GM21529 (cell line): ENCODE measurements at regions not wholly inside any gene's neighbourhood (a gene's known extent, or its start where the extent isn't known, plus 50 kb on each side); places are given as distances from the start of the nearest gene placed in this dataset.

Source experiments
- ATAC-seq: cut with Tn5 transposase; IDR thresholded peaks from one replicate; pipeline ENCODE4 v1.9.1; 2021; ENCODE audit not compliant: unreplicated experiment

- ATAC-seq: no peak
Measured at GRCh38 chr4:15270201-15270600, 157.6 kb upstream of the C1QTNF7 start.

DNA sequence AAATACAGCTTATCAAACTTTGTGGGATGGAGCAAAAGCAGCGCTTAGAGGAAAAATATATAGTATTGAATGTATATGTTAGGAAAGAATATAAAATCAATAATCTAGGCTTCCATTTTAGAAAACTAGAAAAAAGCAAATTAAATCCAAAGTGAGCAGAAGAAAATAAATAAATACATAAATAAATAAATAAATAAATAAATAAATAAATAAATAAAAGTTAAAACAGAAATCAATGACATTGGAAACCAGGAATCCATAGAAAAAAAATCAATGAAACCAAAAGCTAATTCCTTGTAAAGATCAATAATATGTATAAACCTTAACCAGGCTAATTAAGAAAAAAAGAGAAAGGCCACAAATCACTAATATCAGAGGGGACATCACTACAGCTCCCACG is 141.8 kb upstream of the C1QTNF7 start:
- ATAC-seq: no peak

- ATAC-seq: no peak
Measured at GRCh38 chr4:15291122-15291521, 136.7 kb upstream of the C1QTNF7 start.

GRCh38 chr4:15293711-15294110 is 134.1 kb upstream of the C1QTNF7 start:
- ATAC-seq: no peak

- no peak for ATAC-seq
Measured at GRCh38 chr4:15294202-15294601, 133.6 kb upstream of the C1QTNF7 start.

DNA sequence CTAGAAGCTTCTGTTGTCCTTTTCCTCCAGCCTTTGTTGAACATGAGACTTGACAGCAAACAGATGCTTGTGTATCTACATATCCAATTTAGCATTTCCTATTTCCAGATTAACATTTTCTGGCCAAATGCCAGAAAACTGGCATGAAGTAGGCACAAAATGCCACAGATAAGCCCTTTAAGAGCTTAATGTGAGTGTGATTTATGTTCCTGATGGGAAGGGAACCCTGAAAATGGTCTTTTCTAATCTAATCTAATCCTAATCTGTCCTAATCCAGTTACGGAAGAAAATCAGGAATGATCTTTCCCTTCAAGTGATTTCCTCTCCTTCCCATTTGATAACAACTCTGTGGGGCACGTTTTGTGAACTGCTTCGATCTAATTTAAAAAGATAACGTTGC is 133.0 kb upstream of the C1QTNF7 start:
- no peak for ATAC-seq

DNA sequence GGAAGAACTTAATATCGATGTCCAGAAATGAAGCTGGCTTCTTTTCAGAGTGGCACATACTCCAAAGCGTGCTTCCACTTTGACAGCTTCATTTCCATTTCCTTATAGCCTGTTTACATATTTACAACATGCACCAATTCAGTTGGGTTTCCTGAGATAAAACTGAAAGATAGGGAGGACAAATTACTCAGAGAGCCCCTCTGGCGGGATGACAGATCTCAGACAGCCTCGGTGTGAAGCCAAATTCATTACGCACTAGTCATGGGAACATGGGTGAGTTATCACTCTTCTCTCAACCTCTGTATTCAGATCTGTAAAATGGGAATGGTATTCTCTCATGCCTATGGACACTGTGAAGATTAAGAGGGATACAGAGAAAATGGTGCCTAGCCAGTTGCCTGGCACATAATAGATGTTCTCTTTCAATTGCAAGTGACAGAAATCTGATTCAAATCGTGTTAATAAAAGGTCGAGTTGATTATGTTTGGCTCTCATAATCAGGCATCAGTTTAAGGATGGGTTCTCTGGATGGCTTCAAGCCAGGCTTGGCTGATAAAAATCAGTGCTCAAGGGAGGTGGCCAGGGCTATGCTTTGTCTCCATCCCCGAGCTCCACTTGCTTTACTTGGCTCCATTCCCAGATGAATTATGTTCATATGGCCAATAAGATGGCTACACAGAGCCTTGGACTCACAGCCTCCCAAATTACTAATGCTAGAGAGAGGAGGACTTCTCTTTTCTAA is 132.2 kb upstream of the C1QTNF7 start:
- ATAC-seq: no peak

GRCh38 chr4:15297344-15297743 is 130.5 kb upstream of the C1QTNF7 start:
- no peak for ATAC-seq

DNA sequence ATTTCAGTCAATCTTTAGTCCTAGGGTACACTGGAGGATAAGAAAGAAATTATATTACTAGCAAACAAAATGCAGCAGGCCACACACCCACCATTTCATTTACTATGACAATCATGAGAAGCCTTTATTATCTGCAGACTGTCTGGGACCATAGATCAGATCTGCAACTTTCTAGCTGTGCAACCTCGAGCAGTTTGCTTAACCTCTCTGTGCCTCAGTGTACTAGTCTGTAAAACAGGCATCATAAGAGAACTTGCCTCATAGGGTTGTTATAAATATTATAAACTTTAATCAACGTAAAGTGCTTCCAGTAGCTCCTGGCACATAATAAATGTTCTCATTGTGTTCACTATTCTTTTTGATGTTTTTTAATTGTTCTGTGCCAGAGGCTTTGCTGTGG is 128.2 kb upstream of the C1QTNF7 start:
- no peak for ATAC-seq

- ATAC-seq: no peak
Measured at GRCh38 chr4:15303052-15303641, 124.7 kb upstream of the C1QTNF7 start.

DNA sequence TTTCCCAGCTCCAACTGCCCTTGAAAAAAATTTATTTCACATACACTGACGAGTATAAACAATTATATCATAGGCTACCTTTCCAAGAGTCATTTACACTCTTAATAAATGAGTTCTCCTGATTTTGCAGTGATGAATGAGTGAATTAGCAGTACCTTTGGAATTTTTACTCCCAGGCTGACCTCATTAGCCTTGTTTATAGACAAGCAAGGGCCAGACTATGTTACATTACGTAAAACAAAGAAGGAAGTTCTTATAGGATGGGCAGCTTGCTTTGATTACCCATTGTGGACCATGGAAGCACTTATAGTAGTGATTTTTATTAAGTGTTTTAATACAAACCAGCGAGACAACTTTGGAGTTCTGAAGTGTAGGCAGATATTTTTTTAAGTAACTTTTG is 112.9 kb upstream of the C1QTNF7 start:
- ATAC-seq: no peak

GRCh38 chr4:15317246-15317645 is 110.6 kb upstream of the C1QTNF7 start:
- no peak for ATAC-seq

DNA sequence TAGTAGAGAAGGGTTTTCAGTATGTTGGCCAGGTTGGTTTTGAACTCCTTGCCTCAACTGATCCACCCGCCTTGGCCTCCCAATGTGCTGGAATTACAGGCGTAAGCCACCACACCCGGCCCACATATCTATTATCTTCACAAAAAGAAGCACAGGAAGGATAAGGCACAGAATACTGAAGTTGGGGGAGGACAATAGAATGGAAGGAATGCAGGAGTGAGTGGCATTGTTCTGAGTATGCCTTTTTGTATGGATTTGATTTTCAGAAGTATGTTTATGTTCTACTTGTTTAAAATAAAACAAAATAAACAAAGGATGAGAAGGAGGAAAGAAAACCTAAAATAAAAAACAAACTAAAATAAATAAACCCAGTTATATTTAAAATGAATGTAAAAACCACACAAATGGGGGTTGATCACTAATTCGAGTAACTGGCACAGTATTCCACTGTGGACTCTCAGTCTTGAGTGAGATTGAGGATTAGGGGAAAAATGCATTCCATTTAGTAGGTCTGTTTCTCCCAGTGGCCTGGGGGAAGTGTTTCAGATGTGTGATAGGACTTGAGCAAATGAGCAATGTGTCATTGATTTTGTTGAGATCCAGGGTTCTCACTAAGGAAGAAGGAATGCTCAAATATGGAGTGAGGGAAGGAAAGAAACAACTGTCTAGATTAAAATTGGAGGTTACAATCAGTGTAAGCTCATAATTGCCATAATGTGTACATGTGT is 109.0 kb upstream of the C1QTNF7 start:
- no peak for ATAC-seq

GRCh38 chr4:15320121-15320678 is 107.6 kb upstream of the C1QTNF7 start:
- ATAC-seq: no peak

GRCh38 chr4:15322006-15322405 is 105.8 kb upstream of the C1QTNF7 start:
- ATAC-seq: no peak

DNA sequence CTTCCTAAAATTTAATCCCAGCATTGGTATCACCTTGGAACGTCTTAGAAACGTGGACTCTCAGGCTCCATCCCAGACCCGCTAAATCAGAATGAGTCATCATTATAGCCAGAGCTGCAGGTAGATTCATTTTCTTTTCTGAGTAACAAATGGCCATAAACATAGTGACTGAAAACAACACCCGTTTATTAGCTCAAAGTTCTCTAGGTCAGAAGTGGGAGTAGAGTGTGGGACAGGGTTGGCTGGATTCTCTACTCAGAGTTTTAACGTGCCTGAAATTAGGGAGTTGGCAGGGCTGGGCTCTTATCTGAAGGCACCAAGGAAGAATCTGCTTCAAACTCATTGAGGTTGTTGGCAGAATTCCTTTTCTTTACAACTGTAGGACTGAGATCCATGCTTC is 101.8 kb upstream of the C1QTNF7 start:
- ATAC-seq: no peak

- no peak for ATAC-seq
Measured at GRCh38 chr4:15327311-15328298, 100.2 kb upstream of the C1QTNF7 start.

DNA sequence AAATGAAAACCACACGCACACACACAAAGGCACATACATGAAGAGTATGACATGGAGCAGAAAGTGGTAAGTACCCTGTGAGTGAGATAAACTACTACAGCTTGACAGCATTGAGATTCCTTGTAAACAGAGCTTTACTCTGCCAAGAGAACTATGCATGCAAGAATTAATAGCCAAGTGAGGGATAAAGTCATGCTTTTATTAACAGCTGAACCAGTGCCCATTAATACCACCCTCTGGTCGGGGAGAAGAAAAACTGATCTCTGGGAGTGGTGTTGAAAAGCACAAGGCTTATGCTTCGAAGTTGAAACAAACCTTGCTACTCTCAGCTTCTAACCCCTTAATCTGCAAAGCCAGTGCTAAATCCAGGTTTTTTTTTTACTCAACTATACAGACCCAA is 95.9 kb upstream of the C1QTNF7 start:
- no peak for ATAC-seq

DNA sequence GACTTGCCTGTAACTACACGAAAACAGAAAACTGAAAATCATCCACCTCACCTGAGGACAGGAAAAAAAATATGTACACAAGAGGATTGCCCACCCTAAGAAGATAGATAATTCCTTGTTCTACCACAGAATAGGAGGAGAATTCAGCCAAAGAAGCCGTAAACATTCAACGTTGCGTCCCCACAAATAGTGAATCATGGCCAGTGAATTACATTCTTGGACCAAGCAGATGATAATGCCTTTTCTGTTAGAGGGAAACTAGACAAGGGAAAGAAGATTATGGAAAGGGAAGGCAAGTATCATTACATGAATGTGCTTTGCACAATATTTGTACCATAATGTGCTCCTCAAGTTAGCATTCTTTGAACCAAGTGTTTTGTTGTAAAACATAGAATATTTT is 95.5 kb upstream of the C1QTNF7 start:
- no peak for ATAC-seq

DNA sequence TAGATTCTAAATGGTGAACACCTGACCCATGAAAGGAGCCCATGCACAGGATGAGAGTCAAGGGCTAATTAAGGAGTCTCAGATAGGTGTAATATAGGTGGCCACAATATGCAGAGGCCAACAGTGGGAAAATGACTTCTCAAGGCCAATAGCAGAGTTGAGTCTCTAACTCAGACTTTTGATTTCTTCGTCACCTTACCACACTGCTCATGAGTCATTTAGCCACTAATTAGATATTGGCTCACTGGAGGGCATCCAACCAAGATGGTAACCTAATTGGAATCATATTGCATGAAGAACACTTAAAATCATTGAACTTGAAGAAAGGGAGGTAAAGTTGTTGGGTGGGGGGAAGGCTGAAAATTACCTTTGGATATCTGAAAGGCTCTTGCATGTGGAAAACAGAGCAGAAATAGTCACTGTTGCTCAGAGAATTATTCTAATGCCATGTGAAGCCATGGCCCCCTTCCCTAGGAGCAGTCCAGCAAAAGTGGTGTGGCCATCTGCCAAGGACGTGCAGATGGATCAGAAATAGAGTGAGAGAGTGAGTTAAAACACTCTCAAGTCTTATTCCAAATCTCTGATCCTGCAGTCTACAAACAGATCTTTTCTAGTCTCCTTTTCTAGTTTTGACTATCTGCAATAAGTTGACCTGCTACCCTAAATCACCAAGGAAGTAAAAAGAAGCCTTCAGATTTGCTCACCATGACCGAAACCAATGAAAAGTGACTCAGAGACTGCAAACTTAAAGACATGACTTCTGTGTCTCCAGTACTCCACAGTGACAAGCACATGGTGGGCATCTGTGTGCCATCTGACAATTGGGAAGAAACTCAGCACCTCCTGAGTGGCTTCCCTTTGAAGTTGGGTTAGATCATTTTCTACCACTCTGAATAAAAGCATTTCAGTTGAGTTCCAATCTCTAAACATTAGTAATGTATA is 93.9 kb upstream of the C1QTNF7 start:
- ATAC-seq: no peak
